GM10266 (cell line): ENCODE measurements at regions not wholly inside any gene's neighbourhood (a gene's known extent, or its start where the extent isn't known, plus 50 kb on each side); places are given as distances from the start of the nearest gene placed in this dataset.
"Not testable (repeated sequence)": the region's sequence is repeated elsewhere in the genome, so short reads cannot be mapped to it uniquely, and the experiment has no call there.

Experiments used
- DNase-seq: peaks from one replicate; pipeline ENCODE4 v3.0.0; 2012; ENCODE audit errors: extremely low spot score
- TF ChIP-seq, protein P1 (sequence below): IDR thresholded peaks from 2 replicates; pipeline ENCODE4 v1.5.1; 2012; ENCODE audit warnings: mild to moderate bottlenecking, low read depth; ENCODE audit not compliant: control insufficient read depth, insufficient read depth; ENCODE audit errors: missing control alignments

DNA sequence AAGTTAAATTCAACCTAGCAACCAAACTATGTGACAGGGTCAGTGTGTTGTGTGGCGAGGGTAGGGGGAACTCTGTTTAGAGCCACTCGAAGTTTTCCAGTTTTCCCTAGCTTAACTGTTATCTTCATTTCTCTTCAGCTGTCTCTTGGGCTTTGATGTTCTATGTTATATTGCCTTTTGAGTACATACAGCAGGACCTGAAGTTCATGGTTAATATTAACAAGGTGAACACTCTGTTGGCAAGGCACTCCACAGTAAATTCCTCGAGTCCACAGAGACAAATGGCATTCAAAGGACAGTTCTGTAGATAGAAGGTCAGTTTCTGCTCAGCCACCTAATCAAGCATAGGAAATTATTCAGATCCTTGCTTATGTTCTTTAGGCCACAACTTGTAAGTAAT, 147.9 kb upstream of the DPH6 start:
- TF ChIP-seq, protein P1, sequence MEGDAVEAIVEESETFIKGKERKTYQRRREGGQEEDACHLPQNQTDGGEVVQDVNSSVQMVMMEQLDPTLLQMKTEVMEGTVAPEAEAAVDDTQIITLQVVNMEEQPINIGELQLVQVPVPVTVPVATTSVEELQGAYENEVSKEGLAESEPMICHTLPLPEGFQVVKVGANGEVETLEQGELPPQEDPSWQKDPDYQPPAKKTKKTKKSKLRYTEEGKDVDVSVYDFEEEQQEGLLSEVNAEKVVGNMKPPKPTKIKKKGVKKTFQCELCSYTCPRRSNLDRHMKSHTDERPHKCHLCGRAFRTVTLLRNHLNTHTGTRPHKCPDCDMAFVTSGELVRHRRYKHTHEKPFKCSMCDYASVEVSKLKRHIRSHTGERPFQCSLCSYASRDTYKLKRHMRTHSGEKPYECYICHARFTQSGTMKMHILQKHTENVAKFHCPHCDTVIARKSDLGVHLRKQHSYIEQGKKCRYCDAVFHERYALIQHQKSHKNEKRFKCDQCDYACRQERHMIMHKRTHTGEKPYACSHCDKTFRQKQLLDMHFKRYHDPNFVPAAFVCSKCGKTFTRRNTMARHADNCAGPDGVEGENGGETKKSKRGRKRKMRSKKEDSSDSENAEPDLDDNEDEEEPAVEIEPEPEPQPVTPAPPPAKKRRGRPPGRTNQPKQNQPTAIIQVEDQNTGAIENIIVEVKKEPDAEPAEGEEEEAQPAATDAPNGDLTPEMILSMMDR: no peak

DNA sequence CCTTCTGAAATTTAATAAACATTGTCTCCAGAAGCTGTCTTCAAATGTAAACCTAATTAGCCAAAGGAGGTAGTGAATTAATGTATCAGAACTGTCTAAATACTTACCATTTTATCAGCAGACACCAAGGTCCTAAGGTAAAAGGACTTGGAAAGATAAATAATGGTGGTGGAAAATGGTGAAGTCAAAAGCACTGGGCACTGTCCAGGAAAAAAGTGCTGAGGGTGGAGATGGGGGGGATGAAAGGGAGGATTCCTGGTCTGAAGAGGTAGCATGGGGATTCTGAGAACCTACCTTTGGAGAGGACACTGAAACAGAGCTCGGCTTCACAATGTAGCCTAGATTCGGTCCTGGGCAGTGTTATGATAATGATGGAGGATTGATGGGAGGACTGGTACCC, 149.0 kb upstream of the DPH6 start:
- TF ChIP-seq, protein P1: no peak
- DNase-seq: no peak

More for the DNA sequence above, 147.9 kb upstream of the DPH6 start:
- no peak for DNase-seq

DNA sequence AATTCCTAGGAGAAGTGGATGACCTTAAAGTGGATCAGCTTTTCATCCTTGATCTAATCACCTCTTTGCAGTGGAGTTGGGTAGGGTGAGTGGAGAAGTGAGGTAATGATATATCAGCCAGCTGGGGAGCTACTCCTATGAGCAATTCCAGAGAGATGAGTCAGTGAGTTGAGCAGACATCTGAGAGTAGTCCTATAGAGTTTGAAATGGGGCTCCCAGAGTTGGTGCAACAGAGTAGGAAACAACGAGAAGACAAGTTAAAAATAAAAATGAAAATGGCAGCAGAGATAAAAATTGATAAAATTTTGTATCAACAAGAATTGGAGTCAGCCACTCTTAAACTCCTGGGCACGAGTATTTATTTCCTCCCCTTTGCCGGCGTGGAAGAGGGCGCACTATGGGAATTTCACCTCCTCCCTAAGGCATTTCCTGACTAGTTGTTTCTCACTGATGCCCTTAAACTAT, 150.8 kb upstream of the DPH6 start:
- TF ChIP-seq, protein P1: no peak
- no peak for DNase-seq

DNA sequence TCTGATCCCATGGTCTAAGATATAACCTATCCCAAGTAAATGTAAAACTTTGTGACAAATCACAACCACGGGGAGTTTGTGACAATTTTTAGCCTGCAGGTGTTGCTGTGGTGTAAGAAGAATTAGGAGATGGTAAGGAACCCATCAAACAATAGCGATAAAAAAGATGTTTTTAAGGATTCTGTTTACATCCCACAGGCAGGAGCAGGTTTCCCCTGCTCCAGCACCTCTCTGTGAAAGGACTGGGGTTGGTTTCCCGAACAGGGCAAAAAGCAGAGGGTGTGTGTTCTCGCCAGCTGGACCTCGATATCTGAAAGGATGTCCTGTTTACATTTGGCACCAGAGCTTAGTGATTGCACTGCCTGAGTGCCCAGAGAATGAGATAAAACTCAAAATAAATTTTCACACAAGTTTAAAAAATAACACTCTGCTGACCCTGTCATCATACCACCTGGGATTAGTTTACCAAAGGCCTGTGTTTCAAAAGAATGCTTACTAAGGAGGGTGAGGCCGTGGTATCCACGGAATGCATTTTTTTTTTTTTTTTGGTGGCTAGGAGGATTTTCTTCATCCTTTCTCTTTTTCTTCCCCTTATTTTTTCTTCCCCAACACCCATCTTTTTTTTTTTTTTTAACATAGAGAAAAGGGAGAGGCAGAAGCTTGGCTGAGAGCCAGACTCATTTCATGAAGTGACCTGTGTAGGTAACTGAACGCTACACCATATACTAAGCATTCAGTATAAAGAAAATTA, 151.8 kb upstream of the DPH6 start:
- no peak for DNase-seq
- TF ChIP-seq, protein P1: peak; percentile 10

DNA sequence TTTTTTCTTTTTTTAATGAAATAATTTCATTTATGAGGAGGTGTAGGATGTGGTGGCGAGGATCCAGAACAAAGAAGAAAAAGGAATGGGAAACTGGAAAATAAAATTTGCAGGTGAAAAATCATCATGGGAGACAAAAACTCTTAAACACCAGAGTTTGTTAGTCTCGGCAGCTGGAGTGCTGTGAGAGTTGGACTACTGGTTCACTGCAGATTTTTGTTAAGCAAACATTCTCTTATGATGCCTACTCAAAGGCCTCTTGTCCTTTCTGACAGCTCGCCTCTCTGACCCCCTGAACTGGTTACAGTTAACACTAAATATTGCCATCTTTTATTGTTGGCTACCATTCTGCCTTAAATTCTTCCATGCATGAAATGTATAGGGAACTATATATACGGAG, 152.4 kb upstream of the DPH6 start:
- TF ChIP-seq, protein P1: no peak
- DNase-seq: no peak

DNA sequence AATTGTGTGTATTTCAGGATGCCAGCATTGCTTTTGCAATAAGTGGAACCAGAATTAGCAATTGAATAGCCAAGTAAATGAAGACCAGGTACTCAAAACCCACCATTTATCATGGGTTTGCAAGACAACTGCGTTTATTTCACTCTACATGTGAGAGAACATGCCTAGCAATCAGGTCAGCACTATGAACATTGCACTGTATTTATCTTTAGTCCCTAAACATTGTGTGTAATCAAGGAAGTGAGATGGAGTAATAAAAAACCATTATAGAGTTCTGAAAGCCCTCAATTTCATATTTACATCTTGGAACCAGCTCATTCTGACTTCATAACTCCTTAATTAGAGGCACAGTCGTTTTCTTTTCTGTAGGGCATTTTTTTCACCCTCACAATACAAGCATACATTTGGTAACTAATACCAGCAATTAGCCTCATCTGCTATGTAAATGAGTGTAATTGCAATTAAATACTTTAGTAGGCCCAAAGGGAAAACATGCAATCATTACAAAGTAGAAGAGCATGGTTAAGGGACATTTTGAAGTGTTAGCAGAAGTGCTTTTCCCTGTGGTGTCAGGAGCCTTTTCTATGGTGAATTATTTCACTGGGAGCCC, 153.1 kb upstream of the DPH6 start:
- no peak for DNase-seq
- TF ChIP-seq, protein P1: no peak

DNA sequence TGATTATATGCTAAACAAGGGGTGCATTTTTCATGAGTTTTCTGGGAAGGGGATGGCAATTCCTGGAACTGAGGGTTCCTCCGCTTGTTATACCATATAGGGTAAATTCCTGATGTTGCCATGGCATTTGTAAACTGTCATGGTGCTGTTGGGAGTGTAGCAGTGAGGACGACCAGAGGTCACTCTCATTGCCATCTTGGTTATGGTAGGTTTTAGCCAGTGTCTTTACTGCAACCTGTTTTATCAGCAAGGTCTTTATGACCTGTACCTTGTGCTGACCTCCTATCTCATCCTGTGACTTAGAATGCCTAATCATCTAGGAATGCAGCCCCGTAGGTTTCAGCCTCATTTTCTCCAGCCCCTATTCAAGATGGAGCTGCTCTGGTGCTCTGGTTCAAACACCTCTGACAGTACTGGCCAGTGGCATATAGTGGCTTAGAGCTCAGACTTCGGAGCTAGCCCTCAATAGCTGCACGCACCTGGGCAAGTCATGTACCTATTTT, 154.2 kb upstream of the DPH6 start:
- DNase-seq: not testable (repeated sequence)
